ENCODE measurements at regions not wholly inside any gene's neighbourhood (a gene's known extent, or its start where the extent isn't known, plus 50 kb on each side); places are given as distances from the start of the nearest gene placed in this dataset.

DNA sequence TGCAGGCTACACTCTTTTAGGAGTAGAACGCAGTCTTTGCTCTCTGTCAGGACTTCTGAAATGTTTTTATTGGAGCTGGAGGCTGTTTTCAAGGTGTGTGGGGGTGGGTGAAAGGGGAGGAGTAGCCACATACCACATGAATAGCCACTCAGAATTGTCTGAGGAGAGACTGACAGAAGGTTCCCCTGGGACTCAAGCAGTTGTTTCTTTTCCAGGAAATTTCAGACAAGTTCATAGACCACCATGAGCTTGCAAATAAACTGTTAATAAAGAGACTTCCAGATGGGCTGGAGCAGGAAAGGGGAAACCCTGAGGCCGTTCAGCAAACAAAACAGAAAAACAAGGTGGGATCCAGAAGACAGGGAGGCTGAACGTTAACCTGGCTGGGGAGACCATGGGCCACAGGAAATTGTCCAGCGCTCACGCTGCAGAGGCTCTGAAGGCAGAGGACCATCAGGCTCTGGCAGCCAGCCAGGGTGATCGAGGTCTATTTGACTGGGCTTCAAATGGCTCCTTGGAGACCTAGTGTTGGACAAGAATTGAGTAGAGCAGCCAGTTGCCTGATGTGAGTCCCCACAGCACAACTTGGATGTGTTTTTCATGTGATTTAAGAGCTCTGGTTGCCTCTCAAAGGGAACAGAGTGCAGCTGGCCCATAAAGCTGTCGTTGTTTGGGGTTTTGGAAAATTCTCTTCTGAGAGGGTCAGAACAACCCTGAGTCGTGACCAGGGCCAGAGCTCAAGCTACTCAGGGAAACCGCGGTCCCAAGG, 159.2 kb upstream of the RAI14 start:
- Histone ChIP-seq H3K4me1 (ENCODE audit: control insufficient read depth, insufficient read depth, low read length) (no peaks in the 10 kb centered on the region), H3K9ac (ENCODE audit: extremely low read depth, low read length, poor library complexity, severe bottlenecking) (no peak overlapping the region), H3K4me3 (ENCODE audit: low read length) (no peak overlapping the region), H3K27ac (ENCODE audit: low read depth, low read length) (no peak overlapping the region), H3K36me3 (ENCODE audit: control insufficient read depth, insufficient read depth, low read length) (no peaks in the 10 kb centered on the region), H3K9me3 (ENCODE audit: control insufficient read depth, low read length) (no peaks in the 10 kb centered on the region), H3K27me3 (ENCODE audit: control insufficient read depth, insufficient read depth, low read length, poor library complexity, severe bottlenecking) (no peaks in the 10 kb centered on the region)
- no peak overlapping the region for H3K4me3 Mint-ChIP-seq
- H3K36me3 Mint-ChIP-seq (ENCODE audit: low read depth): no peaks in the 10 kb centered on the region
- WGBS, 2 experiments (ENCODE audit: insufficient coverage in 1 of 2, insufficient read length in 1 of 2): 91 to 92% methylated on average over 9 to 10 of the region's 10 CpGs
- TF ChIP-seq, protein P1, sequence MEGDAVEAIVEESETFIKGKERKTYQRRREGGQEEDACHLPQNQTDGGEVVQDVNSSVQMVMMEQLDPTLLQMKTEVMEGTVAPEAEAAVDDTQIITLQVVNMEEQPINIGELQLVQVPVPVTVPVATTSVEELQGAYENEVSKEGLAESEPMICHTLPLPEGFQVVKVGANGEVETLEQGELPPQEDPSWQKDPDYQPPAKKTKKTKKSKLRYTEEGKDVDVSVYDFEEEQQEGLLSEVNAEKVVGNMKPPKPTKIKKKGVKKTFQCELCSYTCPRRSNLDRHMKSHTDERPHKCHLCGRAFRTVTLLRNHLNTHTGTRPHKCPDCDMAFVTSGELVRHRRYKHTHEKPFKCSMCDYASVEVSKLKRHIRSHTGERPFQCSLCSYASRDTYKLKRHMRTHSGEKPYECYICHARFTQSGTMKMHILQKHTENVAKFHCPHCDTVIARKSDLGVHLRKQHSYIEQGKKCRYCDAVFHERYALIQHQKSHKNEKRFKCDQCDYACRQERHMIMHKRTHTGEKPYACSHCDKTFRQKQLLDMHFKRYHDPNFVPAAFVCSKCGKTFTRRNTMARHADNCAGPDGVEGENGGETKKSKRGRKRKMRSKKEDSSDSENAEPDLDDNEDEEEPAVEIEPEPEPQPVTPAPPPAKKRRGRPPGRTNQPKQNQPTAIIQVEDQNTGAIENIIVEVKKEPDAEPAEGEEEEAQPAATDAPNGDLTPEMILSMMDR (conservative IDR thresholded peaks at IDR 0.05): no peak
- no peak overlapping the region for H3K27ac Mint-ChIP-seq
- H3K27me3 Mint-ChIP-seq (ENCODE audit: insufficient read depth): no peaks in the 10 kb centered on the region
- peaks cover 14% of the 10 kb centered on the region for H3K4me1 Mint-ChIP-seq
- H3K9me3 Mint-ChIP-seq: peaks cover 3% of the 10 kb centered on the region
- DNase-seq: no peak

DNA sequence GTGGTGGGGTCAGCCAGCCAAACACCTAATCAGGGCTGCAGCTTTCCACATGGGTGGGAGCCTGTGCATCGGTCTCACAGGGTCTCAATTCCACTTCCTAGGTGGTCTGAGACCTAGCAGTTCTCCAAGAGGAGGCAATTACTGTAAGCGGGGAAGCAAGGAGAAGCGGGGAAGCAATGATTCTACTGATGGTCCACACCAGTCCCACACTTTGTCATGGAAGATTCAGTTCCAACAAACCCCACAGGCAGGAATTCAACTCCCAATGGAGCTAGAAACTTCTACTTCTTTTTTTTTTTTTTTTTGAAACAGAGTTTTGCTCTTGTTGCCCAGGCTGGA, 158.7 kb upstream of the RAI14 start:
- H3K27ac ChIP-seq (ENCODE audit: low read depth, low read length): no peak overlapping the region
- Mint-ChIP-seq H3K27me3 (ENCODE audit: insufficient read depth) (no peaks in the 10 kb centered on the region), H3K27ac (no peak overlapping the region), H3K4me3 (no peak overlapping the region), H3K36me3 (ENCODE audit: low read depth) (no peaks in the 10 kb centered on the region), H3K9me3 (peaks cover 3% of the 10 kb centered on the region), H3K4me1 (peaks cover 14% of the 10 kb centered on the region)
- no peak for DNase-seq
- no peaks in the 10 kb centered on the region for H3K4me1 ChIP-seq (ENCODE audit: control insufficient read depth, insufficient read depth, low read length)
- TF ChIP-seq, protein P1 (conservative IDR thresholded peaks at IDR 0.05): no peak
- no peak overlapping the region for H3K4me3 ChIP-seq (ENCODE audit: low read length)
- 92 to 100% methylated on average over 1 to 3 of the region's 3 CpGs for WGBS, 2 experiments (ENCODE audit: insufficient coverage in 1 of 2, insufficient read length in 1 of 2)
- no peaks in the 10 kb centered on the region for H3K27me3 ChIP-seq (ENCODE audit: control insufficient read depth, insufficient read depth, low read length, poor library complexity, severe bottlenecking)
- H3K9ac ChIP-seq (ENCODE audit: extremely low read depth, low read length, poor library complexity, severe bottlenecking): no peak overlapping the region
- H3K9me3 ChIP-seq (ENCODE audit: control insufficient read depth, low read length): no peaks in the 10 kb centered on the region
- H3K36me3 ChIP-seq (ENCODE audit: control insufficient read depth, insufficient read depth, low read length): no peaks in the 10 kb centered on the region

DNA sequence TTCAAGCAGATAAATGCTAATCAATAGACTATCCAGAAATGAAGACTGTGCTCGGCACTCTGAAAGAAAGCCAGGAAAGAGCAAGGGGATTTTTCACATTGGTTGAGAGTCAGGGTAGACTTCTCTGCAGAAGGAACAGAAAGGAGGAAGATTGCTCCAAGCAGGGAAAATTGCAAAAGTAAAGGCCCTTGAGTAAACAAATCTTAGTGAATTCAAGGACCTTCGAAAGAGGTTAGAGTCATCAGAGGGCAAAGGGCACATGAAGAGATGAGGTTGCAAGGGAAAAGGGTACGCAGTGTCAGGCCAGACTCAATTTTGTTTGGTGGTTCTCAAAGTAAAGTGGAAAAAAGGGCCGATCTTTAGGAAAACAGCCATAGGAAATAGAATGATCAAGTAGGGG, 157.6 kb upstream of the RAI14 start:
- Histone ChIP-seq H3K9me3 (ENCODE audit: control insufficient read depth, low read length) (no peaks in the 10 kb centered on the region), H3K4me1 (ENCODE audit: control insufficient read depth, insufficient read depth, low read length) (no peaks in the 10 kb centered on the region), H3K9ac (ENCODE audit: extremely low read depth, low read length, poor library complexity, severe bottlenecking) (no peak overlapping the region), H3K27ac (ENCODE audit: low read depth, low read length) (no peak overlapping the region), H3K36me3 (ENCODE audit: control insufficient read depth, insufficient read depth, low read length) (no peaks in the 10 kb centered on the region), H3K27me3 (ENCODE audit: control insufficient read depth, insufficient read depth, low read length, poor library complexity, severe bottlenecking) (no peaks in the 10 kb centered on the region), H3K4me3 (ENCODE audit: low read length) (no peak overlapping the region)
- TF ChIP-seq, protein P1 (conservative IDR thresholded peaks at IDR 0.05): no peak
- 84 to 93% methylated on average over 4 of the region's 4 CpGs for WGBS, 2 experiments (ENCODE audit: insufficient coverage in 1 of 2, insufficient read length in 1 of 2)
- no peaks in the 10 kb centered on the region for H3K27me3 Mint-ChIP-seq (ENCODE audit: insufficient read depth)
- no peak overlapping the region for H3K27ac Mint-ChIP-seq
- H3K4me1 Mint-ChIP-seq: peaks cover 14% of the 10 kb centered on the region
- no peak for DNase-seq
- no peak overlapping the region for H3K4me3 Mint-ChIP-seq
- no peaks in the 10 kb centered on the region for H3K36me3 Mint-ChIP-seq (ENCODE audit: low read depth)
- H3K9me3 Mint-ChIP-seq: peaks cover 2% of the 10 kb centered on the region

All from endodermal cell (in vitro differentiated cells).